HEK293T (cell line): ENCODE measurements at regions not wholly inside any gene's neighbourhood (a gene's known extent, or its start where the extent isn't known, plus 50 kb on each side); places are given as distances from the start of the nearest gene placed in this dataset.
"Not testable (repeated sequence)": the region's sequence is repeated elsewhere in the genome, so short reads cannot be mapped to it uniquely, and the experiment has no call there.

ENCODE experiments used
- CTCF ChIA-PET: fragments of 350-600 bp; formaldehyde crosslinking; extraction: SDS; loops from one replicate; lab custom pipeline; 2021; ENCODE audit warnings: antibody characterized with exemption, inconsistent platforms; lab: Yijun Ruan, JAX
- POLR2A ChIA-PET: fragments of 350-600 bp; formaldehyde crosslinking; extraction: SDS; loops from one replicate; lab custom pipeline; 2020; ENCODE audit warnings: antibody characterized with exemption, inconsistent platforms; lab: Yijun Ruan, JAX
- DNase-seq: peaks from one replicate; pipeline ENCODE4 v3.0.0; 2012; ENCODE audit warnings: mixed read lengths; ENCODE audit errors: extremely low spot score
- ARNT ChIP-seq: fragments of 450-650 bp; IDR thresholded peaks from 2 replicates; pipeline ENCODE4 v1.6.1; 2017; ENCODE audit warnings: mild to moderate bottlenecking
- BHLHE40 ChIP-seq: fragments of 450-650 bp; IDR thresholded peaks from 2 replicates; pipeline ENCODE4 v1.6.1; 2016; ENCODE audit warnings: mild to moderate bottlenecking, moderate library complexity, borderline replicate concordance
- CTBP1 ChIP-seq: fragments of 450-650 bp; IDR thresholded peaks from 2 replicates; pipeline ENCODE4 v1.6.1; 2016; ENCODE audit warnings: borderline replicate concordance
- ELF4 ChIP-seq: fragments of 450-650 bp; IDR thresholded peaks from 2 replicates; pipeline ENCODE4 v1.6.1; 2017; ENCODE audit warnings: antibody characterized with exemption
- FOXA1 ChIP-seq: fragments of 450-650 bp; IDR thresholded peaks from 2 replicates; pipeline ENCODE4 v1.6.1; 2016; ENCODE audit warnings: mild to moderate bottlenecking
- FOXK2 ChIP-seq: fragments of 450-650 bp; IDR thresholded peaks from 2 replicates; pipeline ENCODE4 v1.6.1; 2016; ENCODE audit warnings: mild to moderate bottlenecking
- FOXM1 ChIP-seq: fragments of 450-650 bp; IDR thresholded peaks from 2 replicates; pipeline ENCODE4 v1.6.1; 2017; ENCODE audit warnings: mild to moderate bottlenecking, borderline replicate concordance
- HDGF ChIP-seq: fragments of 450-650 bp; IDR thresholded peaks from 2 replicates; pipeline ENCODE4 v1.6.1; 2017; ENCODE audit warnings: antibody characterized with exemption, borderline replicate concordance
- L3MBTL2 ChIP-seq: fragments of 450-650 bp; conservative IDR thresholded peaks from 2 replicates; pipeline ENCODE4 v1.6.1; 2016; ENCODE audit warnings: mild to moderate bottlenecking
- LEF1 ChIP-seq: fragments of 450-650 bp; IDR thresholded peaks from 2 replicates; pipeline ENCODE4 v1.6.1; 2017; ENCODE audit warnings: mild to moderate bottlenecking, borderline replicate concordance
- NFRKB ChIP-seq: fragments of 450-650 bp; IDR thresholded peaks from 2 replicates; pipeline ENCODE4 v1.6.1; 2016; ENCODE audit warnings: mild to moderate bottlenecking, moderate library complexity
- PKNOX1 ChIP-seq: fragments of 450-650 bp; IDR thresholded peaks from 2 replicates; pipeline ENCODE4 v1.6.1; 2016
- SP1 ChIP-seq: fragments of 450-650 bp; IDR thresholded peaks from 2 replicates; pipeline ENCODE4 v1.6.1; 2017
- SUZ12 ChIP-seq: fragments of 450-650 bp; IDR thresholded peaks from 2 replicates; pipeline ENCODE4 v1.6.1; 2016; ENCODE audit warnings: mild to moderate bottlenecking
- TARDBP ChIP-seq: fragments of 450-650 bp; IDR thresholded peaks from 2 replicates; pipeline ENCODE4 v1.6.1; 2016
- ZNF384 ChIP-seq: fragments of 450-650 bp; IDR thresholded peaks from 2 replicates; pipeline ENCODE4 v1.6.1; 2016

- DNase-seq: no peak
- no peak for TF ChIP-seq FOXK2
- no peak for TF ChIP-seq LEF1
- no peak for TF ChIP-seq ELF4
- CTCF ChIA-PET: no interaction called here
- POLR2A ChIA-PET: no interaction called here
These were observed 150.5 kb upstream of the PTPN1 start for GRCh38 chr20:50359607-50360217.

GRCh38 chr20:50360218-50360672 is 149.9 kb upstream of the PTPN1 start:
- ChIA-PET POLR2A (no interaction called here), CTCF (no interaction called here)
- TF ChIP-seq SUZ12 (no peak), ZNF384 (no peak), HDGF (no peak), TARDBP (no peak), BHLHE40 (no peak), ARNT (no peak), L3MBTL2 (no peak), FOXA1 (no peak), LEF1 (no peak), NFRKB (no peak), PKNOX1 (no peak), FOXM1 (no peak), FOXK2 (no peak), CTBP1 (no peak), SP1 (no peak), ELF4 (no peak)
- no peak for DNase-seq

- no peak for TF ChIP-seq BHLHE40
- no peak for TF ChIP-seq L3MBTL2
- no peak for DNase-seq
- ChIA-PET CTCF (no interaction called here), POLR2A (no interaction called here)
These were observed 149.3 kb upstream of the PTPN1 start for GRCh38 chr20:50360921-50361320.

GRCh38 chr20:50362177-50362576 is 148.0 kb upstream of the PTPN1 start:
- POLR2A ChIA-PET, CTCF ChIA-PET, DNase-seq: not testable (repeated sequence)

- TF ChIP-seq SUZ12 (no peak), BHLHE40 (no peak), TARDBP (no peak), CTBP1 (no peak), ZNF384 (no peak), ELF4 (no peak), SP1 (no peak), FOXA1 (no peak), LEF1 (no peak), FOXK2 (no peak), FOXM1 (no peak), ARNT (no peak), HDGF (no peak)
- DNase-seq: no peak
- CTCF ChIA-PET: no interaction called here
- POLR2A ChIA-PET: no interaction called here
These were observed 147.2 kb upstream of the PTPN1 start for GRCh38 chr20:50363027-50363426.

- TF ChIP-seq PKNOX1: no peak
- no peak for TF ChIP-seq HDGF
- no peak for TF ChIP-seq SP1
- TF ChIP-seq ZNF384: no peak
- TF ChIP-seq BHLHE40: no peak
- no peak for TF ChIP-seq TARDBP
- no peak for TF ChIP-seq SUZ12
- no peak for TF ChIP-seq L3MBTL2
- no peak for TF ChIP-seq FOXA1
- no peak for TF ChIP-seq LEF1
- no peak for TF ChIP-seq NFRKB
- TF ChIP-seq FOXM1: no peak
- no peak for TF ChIP-seq ELF4
- TF ChIP-seq CTBP1: no peak
- no peak for TF ChIP-seq FOXK2
- no peak for TF ChIP-seq ARNT
- no peak for DNase-seq
- ChIA-PET CTCF (no interaction called here), POLR2A (no interaction called here)
These were observed 146.7 kb upstream of the PTPN1 start for GRCh38 chr20:50363479-50363878.

GRCh38 chr20:50364542-50364941 is 145.6 kb upstream of the PTPN1 start:
- TF ChIP-seq L3MBTL2 (no peak), PKNOX1 (no peak), NFRKB (no peak), BHLHE40 (no peak), ZNF384 (no peak), FOXA1 (no peak), TARDBP (no peak), SUZ12 (no peak), FOXM1 (no peak), SP1 (no peak), ELF4 (no peak), LEF1 (no peak), CTBP1 (no peak), HDGF (no peak)

More at GRCh38 chr20:50364542-50364941, 145.6 kb upstream of the PTPN1 start:
- DNase-seq: no peak
- CTCF ChIA-PET: interaction anchor here (0.5 to 0.6 kb wide), 2 partner anchors 30 to 193 kb away, joined by 3 read pairs; no protein-coding TSS in a partner anchor
- POLR2A ChIA-PET: no interaction called here
